SK-N-SH (cell line): ENCODE measurements at regions not wholly inside any gene's neighbourhood (a gene's known extent, or its start where the extent isn't known, plus 50 kb on each side); places are given as distances from the start of the nearest gene placed in this dataset.

Experiments
- CTCF ChIA-PET: fragments of 300-600, 350-600 bp; formaldehyde crosslinking; extraction: SDS; loops from one replicate; lab custom pipeline; 2021; lab: Yijun Ruan, JAX
- POLR2A ChIA-PET: fragments of 350-600 bp; sonication (Branson Sonifier 250); formaldehyde crosslinking; extraction: SDS; loops from one replicate; lab custom pipeline; 2020; ENCODE audit warnings: antibody characterized with exemption, inconsistent platforms; lab: Yijun Ruan, JAX
- DNase-seq: peaks from one replicate; pipeline ENCODE4 v3.0.0; 2012
- H2AFZ ChIP-seq: fragments of 200-600 bp; sonication (generic); 2 replicates; pipeline ENCODE4 v1.8.1; 2016; ENCODE audit warnings: antibody characterized with exemption, mild to moderate bottlenecking, low read depth
- H3F3A ChIP-seq: fragments of 200-600 bp; sonication (generic); replicated peaks from 2 replicates; pipeline ENCODE3; 2016; ENCODE audit warnings: antibody characterized with exemption, mild to moderate bottlenecking; ENCODE audit not compliant: insufficient read depth
- H3K27ac ChIP-seq, 2 experiments: fragments of 200-500 bp in 1 of 2; fragments of 200-600 bp in 1 of 2; sonication (Bioruptor generic) in 1 of 2; sonication (generic), shearing (Covaris generic) in 1 of 2; 2 replicates each; pipeline versions ENCODE4 v1.5.1 to v1.6.1; 2014 to 2016; ENCODE audit warnings: low read depth in 2 of 2, inconsistent platforms in 1 of 2, low read length in 1 of 2, mild to moderate bottlenecking in 1 of 2, mixed read lengths in 1 of 2
- H3K27me3 ChIP-seq: fragments of 200-600 bp; sonication (generic), shearing (Covaris generic); 2 replicates; pipeline ENCODE4 v1.6.1; 2016; ENCODE audit warnings: mixed run types; ENCODE audit not compliant: insufficient read depth
- H3K36me3 ChIP-seq, 2 experiments: fragments of 200-500 bp in 1 of 2; fragments of 200-600 bp in 1 of 2; sonication (Bioruptor generic) in 1 of 2; sonication (generic) in 1 of 2; replicated peaks in 1 of 2; 2 replicates each; pipeline versions ENCODE3 to v1.5.1; 2014 to 2016; ENCODE audit warnings: low read length in 1 of 2, mild to moderate bottlenecking in 1 of 2; ENCODE audit not compliant: insufficient read depth in 2 of 2, control insufficient read depth in 1 of 2
- H3K4me1 ChIP-seq, 2 experiments: fragments of 200-500 bp in 1 of 2; fragments of 200-600 bp in 1 of 2; sonication (Bioruptor generic) in 1 of 2; sonication (generic), shearing (Covaris generic) in 1 of 2; 2 replicates each; pipeline versions ENCODE4 v1.5.1 to v1.6.1; 2014 to 2016; ENCODE audit warnings: low read depth in 1 of 2, low read length in 1 of 2, mixed run types in 1 of 2; ENCODE audit not compliant: insufficient read depth in 2 of 2, control insufficient read depth in 1 of 2
- H3K4me2 ChIP-seq: fragments of 200-600 bp; sonication (generic), shearing (Covaris generic); 2 replicates; pipeline ENCODE4 v1.6.1; 2017; ENCODE audit warnings: mixed run types
- H3K4me3 ChIP-seq, 2 experiments: fragments of 200-500 bp in 1 of 2; fragments of 200-600 bp in 1 of 2; sonication (Bioruptor generic) in 1 of 2; sonication (generic), shearing (Covaris generic) in 1 of 2; 2 replicates each; pipeline versions ENCODE4 v1.5.1 to v1.8.1; 2014 to 2016; ENCODE audit warnings: low read depth in 2 of 2, inconsistent platforms in 1 of 2, low read length in 1 of 2, mild to moderate bottlenecking in 1 of 2, mixed read lengths in 1 of 2, moderate library complexity in 1 of 2
- H3K79me2 ChIP-seq: fragments of 200-600 bp; sonication (generic); 2 replicates; pipeline ENCODE4 v1.8.1; 2017; ENCODE audit warnings: mild to moderate bottlenecking; ENCODE audit not compliant: insufficient read depth
- H3K9ac ChIP-seq: fragments of 200-600 bp; sonication (generic); 2 replicates; pipeline ENCODE4 v1.6.1; 2017; ENCODE audit warnings: mixed run types
- H3K9me2 ChIP-seq: fragments of 200-600 bp; sonication (generic); 2 replicates; pipeline ENCODE4 v1.6.1; 2017; ENCODE audit warnings: mixed run types
- H3K9me3 ChIP-seq: fragments of 200-600 bp; sonication (generic); 2 replicates; pipeline ENCODE4 v1.6.1; 2017; ENCODE audit warnings: mixed run types, mild to moderate bottlenecking, moderate library complexity
- H4K20me1 ChIP-seq: fragments of 200-600 bp; sonication (generic); 2 replicates; pipeline ENCODE4 v1.6.1; 2017; ENCODE audit warnings: mild to moderate bottlenecking, mixed run types; ENCODE audit not compliant: insufficient read depth
- EP300 ChIP-seq, 2 experiments: IDR thresholded peaks; 2 replicates each; pipeline versions ENCODE4 v1.4.0 to v1.6.1; 2012; ENCODE audit warnings: borderline replicate concordance in 1 of 2, low read depth in 1 of 2, low read length in 1 of 2
- EZH2phosphoT487 ChIP-seq: fragments of 200-600 bp; sonication (generic); IDR thresholded peaks from 2 replicates; pipeline ENCODE4 v1.6.1; 2017; ENCODE audit warnings: low read depth, mixed run types, mild to moderate bottlenecking, antibody characterized with exemption, moderate library complexity, borderline replicate concordance
- GATA2 ChIP-seq: sonication (generic); formaldehyde crosslinking; IDR thresholded peaks from 2 replicates; pipeline ENCODE4 v1.5.0; 2020; ENCODE audit warnings: mild to moderate bottlenecking, missing genetic modification reagents
- MXI1 ChIP-seq: IDR thresholded peaks from 2 replicates; pipeline ENCODE4 v1.6.1; 2012; ENCODE audit warnings: mild to moderate bottlenecking, low read depth, low read length, improper control_type of control experiment
- NRF1 ChIP-seq: IDR thresholded peaks from 2 replicates; pipeline ENCODE4 v1.6.1; 2012; ENCODE audit warnings: low read depth, mild to moderate bottlenecking, low read length
- POLR2AphosphoS5 ChIP-seq: IDR thresholded peaks from 2 replicates; pipeline ENCODE4 v1.6.1; 2012; ENCODE audit warnings: low read depth, low read length
- RCOR1 ChIP-seq: fragments of 150-350 bp; IDR thresholded peaks from 2 replicates; pipeline ENCODE4 v1.6.1; 2017; ENCODE audit warnings: antibody characterized with exemption, low read length
- SMC3 ChIP-seq: IDR thresholded peaks from 2 replicates; pipeline ENCODE4 v1.6.1; 2012; ENCODE audit warnings: low read depth, low read length, improper control_type of control experiment
- TAF1 ChIP-seq: IDR thresholded peaks from 2 replicates; pipeline ENCODE4 v1.6.1; 2012; ENCODE audit warnings: low read depth, mild to moderate bottlenecking, low read length, moderate library complexity, borderline replicate concordance
- YY1 ChIP-seq: IDR thresholded peaks from 2 replicates; pipeline ENCODE4 v1.4.0; 2012; ENCODE audit warnings: low read depth, mild to moderate bottlenecking
- WGBS: methylation state at CpG from one replicate; pipeline ENCODE4 v1.1.6; 2017; ENCODE audit warnings: low lambda C conversion rate; 5-methylcytosine and 5-hydroxymethylcytosine counted together
- TF ChIP-seq, protein P1 (sequence below): IDR thresholded peaks from 2 replicates; pipeline ENCODE4 v1.4.0; 2012; ENCODE audit warnings: low read depth, borderline replicate concordance
- TF ChIP-seq, protein P2 (sequence below): fragments of 150-350 bp; IDR thresholded peaks from 2 replicates; pipeline ENCODE4 v1.6.1; 2017; ENCODE audit warnings: antibody characterized with exemption, low read length, low read depth, borderline replicate concordance
- TF ChIP-seq, protein P3 (sequence below): IDR thresholded peaks from 2 replicates; pipeline ENCODE4 v1.4.0; 2012; ENCODE audit warnings: low read depth
- TF ChIP-seq, protein P4 (sequence below): fragments of 200-600 bp; sonication (generic); IDR thresholded peaks from 2 replicates; pipeline ENCODE4 v1.6.1; 2017; ENCODE audit warnings: antibody characterized with exemption, mild to moderate bottlenecking, moderate library complexity
- TF ChIP-seq, protein P5 (sequence below): fragments of 150-350 bp; IDR thresholded peaks from 2 replicates; pipeline ENCODE4 v1.6.1; 2016; ENCODE audit warnings: mild to moderate bottlenecking, low read depth, low read length

DNA sequence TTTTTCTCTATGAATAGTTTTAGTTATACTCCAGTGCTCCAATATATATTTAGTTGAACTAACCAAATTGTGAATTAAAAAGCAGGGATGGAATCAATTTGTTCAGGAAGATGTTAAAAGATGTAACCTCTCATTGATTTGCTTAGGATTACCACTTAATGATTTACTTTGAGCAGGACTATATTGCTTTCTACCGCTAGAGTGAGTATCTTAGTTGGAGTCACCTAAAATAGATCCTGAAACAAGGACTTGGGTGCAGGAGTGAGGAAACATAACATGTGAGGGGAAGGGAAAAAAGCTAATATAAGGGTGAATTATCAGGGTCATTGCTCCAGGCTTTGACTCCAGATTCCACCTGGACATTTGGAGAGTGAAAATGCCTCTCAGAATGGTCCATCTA is 2277.4 kb upstream of the C9orf72 start:
- no peaks in the 10 kb centered on the region; the same call in 1 of the 2 replicates for H3K9me2 ChIP-seq
- H3F3A ChIP-seq = no peaks in the 10 kb centered on the region
- H3K9me3 ChIP-seq = no peaks in the 10 kb centered on the region
- no peaks in the 10 kb centered on the region for H3K79me2 ChIP-seq
- POLR2A ChIA-PET = no interaction called here
- no peaks in the 10 kb centered on the region for H3K27me3 ChIP-seq
- no peak overlapping the region for H2AFZ ChIP-seq
- no peaks in the 10 kb centered on the region for H3K4me1 ChIP-seq
- H3K4me3 ChIP-seq = no peak overlapping the region
- CTCF ChIA-PET = no interaction called here
- H4K20me1 ChIP-seq = no peaks in the 10 kb centered on the region
- no peaks in the 10 kb centered on the region for H3K36me3 ChIP-seq
- H3K27ac ChIP-seq = no peak overlapping the region
- H3K9ac ChIP-seq = no peak overlapping the region
- DNase-seq = no peak
- TF ChIP-seq, protein P1, sequence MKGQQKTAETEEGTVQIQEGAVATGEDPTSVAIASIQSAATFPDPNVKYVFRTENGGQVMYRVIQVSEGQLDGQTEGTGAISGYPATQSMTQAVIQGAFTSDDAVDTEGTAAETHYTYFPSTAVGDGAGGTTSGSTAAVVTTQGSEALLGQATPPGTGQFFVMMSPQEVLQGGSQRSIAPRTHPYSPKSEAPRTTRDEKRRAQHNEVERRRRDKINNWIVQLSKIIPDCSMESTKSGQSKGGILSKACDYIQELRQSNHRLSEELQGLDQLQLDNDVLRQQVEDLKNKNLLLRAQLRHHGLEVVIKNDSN = no peak
- no peak for TF ChIP-seq EZH2phosphoT487
- TF ChIP-seq RCOR1 = no peak
- TF ChIP-seq, protein P2, sequence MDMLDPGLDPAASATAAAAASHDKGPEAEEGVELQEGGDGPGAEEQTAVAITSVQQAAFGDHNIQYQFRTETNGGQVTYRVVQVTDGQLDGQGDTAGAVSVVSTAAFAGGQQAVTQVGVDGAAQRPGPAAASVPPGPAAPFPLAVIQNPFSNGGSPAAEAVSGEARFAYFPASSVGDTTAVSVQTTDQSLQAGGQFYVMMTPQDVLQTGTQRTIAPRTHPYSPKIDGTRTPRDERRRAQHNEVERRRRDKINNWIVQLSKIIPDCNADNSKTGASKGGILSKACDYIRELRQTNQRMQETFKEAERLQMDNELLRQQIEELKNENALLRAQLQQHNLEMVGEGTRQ = no peak
- WGBS = 88% methylated on average over 1 of the region's 1 CpG
- H3K4me2 ChIP-seq = no peak overlapping the region

DNA sequence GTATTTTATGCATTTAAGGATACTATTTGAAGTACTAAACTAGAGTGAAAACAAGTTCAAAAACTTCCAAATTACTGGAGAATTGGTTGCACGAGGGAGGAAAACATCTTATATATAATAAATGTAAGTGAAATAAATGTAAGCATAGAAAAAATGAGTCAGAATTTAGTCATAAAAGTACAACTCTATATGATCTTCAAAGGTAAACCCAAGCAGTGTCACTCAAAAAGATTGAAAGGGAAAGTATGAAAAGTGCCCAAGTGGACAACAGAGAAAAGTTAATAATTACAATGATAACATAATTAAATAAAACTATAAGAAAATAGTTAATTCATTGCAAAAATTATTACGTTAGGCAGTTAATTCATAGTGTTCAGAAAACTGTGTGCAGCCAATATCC is 2288.5 kb upstream of the C9orf72 start:
- Histone ChIP-seq H3F3A (no peaks in the 10 kb centered on the region), H4K20me1 (no peaks in the 10 kb centered on the region), H3K9me3 (no peaks in the 10 kb centered on the region), H3K9me2 (no peaks in the 10 kb centered on the region), H3K27ac (no peak overlapping the region), H3K27me3 (no peaks in the 10 kb centered on the region), H3K4me1 (no peaks in the 10 kb centered on the region), H2AFZ (0 out of 2 replicates have a peak overlapping the region, but pooled peaks have one; percentile 3), H3K4me2 (no peak overlapping the region), H3K9ac (no peak overlapping the region), H3K4me3 (no peak overlapping the region), H3K36me3 (no peaks in the 10 kb centered on the region), H3K79me2 (no peaks in the 10 kb centered on the region)
- TF ChIP-seq EP300 (IDR thresholded peaks at IDR 0.05; ENCODE audit: borderline replicate concordance in 1 of 2, low read depth in 1 of 2, low read length in 1 of 2) (no peak), POLR2AphosphoS5 (no peak), NRF1 (no peak), RCOR1 (no peak)
- TF ChIP-seq, protein P3, sequence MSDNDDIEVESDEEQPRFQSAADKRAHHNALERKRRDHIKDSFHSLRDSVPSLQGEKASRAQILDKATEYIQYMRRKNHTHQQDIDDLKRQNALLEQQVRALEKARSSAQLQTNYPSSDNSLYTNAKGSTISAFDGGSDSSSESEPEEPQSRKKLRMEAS = no peak
- ChIA-PET POLR2A (no interaction called here), CTCF (no interaction called here)
- DNase-seq = no peak
- WGBS = 75% methylated on average over 2 of the region's 2 CpGs

DNA sequence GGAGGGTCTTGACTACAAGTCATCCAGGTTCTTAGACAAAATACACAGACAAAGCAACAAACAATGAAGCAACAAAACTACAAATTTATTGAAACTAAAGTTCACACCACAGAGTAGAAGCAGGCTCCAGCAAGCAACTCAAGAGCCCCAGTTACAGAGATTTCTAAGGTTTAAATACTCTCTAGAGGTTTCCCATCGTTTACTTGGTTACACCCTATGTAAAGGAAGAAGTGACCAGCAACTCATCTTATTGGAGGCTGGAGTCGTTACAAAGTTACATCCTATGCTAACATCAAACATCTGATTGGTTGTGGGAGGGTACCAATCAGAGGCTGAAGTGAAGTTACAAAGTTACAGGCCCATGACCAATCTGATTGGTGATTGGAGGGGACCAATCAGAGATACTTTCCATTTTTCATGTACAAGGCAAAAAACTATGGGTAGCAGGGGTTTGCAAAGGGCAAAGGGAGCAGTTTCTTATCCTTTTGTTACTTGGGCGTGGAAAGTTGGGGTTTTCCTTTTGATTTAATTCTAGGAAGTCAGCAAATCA is 2292.6 kb upstream of the C9orf72 start:
- H3K27ac ChIP-seq = no peak overlapping the region
- H3K9me3 ChIP-seq = no peaks in the 10 kb centered on the region
- no peaks in the 10 kb centered on the region for H4K20me1 ChIP-seq
- H3K36me3 ChIP-seq = no peaks in the 10 kb centered on the region
- no peak overlapping the region for H3K4me2 ChIP-seq
- CTCF ChIA-PET = no interaction called here
- TF ChIP-seq, protein P2 = no peak
- TF ChIP-seq SMC3 (no peak), TAF1 (no peak), GATA2 (CRISPR knock-in tag) (no peak), EZH2phosphoT487 (no peak), YY1 (no peak), MXI1 (no peak)
- TF ChIP-seq, protein P4, sequence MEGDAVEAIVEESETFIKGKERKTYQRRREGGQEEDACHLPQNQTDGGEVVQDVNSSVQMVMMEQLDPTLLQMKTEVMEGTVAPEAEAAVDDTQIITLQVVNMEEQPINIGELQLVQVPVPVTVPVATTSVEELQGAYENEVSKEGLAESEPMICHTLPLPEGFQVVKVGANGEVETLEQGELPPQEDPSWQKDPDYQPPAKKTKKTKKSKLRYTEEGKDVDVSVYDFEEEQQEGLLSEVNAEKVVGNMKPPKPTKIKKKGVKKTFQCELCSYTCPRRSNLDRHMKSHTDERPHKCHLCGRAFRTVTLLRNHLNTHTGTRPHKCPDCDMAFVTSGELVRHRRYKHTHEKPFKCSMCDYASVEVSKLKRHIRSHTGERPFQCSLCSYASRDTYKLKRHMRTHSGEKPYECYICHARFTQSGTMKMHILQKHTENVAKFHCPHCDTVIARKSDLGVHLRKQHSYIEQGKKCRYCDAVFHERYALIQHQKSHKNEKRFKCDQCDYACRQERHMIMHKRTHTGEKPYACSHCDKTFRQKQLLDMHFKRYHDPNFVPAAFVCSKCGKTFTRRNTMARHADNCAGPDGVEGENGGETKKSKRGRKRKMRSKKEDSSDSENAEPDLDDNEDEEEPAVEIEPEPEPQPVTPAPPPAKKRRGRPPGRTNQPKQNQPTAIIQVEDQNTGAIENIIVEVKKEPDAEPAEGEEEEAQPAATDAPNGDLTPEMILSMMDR = no peak
- TF ChIP-seq, protein P5, sequence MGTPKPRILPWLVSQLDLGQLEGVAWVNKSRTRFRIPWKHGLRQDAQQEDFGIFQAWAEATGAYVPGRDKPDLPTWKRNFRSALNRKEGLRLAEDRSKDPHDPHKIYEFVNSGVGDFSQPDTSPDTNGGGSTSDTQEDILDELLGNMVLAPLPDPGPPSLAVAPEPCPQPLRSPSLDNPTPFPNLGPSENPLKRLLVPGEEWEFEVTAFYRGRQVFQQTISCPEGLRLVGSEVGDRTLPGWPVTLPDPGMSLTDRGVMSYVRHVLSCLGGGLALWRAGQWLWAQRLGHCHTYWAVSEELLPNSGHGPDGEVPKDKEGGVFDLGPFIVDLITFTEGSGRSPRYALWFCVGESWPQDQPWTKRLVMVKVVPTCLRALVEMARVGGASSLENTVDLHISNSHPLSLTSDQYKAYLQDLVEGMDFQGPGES = no peak
- H3K4me1 ChIP-seq = no peaks in the 10 kb centered on the region
- H3F3A ChIP-seq = peaks cover 3% of the 10 kb centered on the region
- H3K9ac ChIP-seq = no peak overlapping the region
- no peaks in the 10 kb centered on the region for H3K79me2 ChIP-seq
- peak overlapping the region; percentile 14; the same call in 1 of the 2 replicates for H2AFZ ChIP-seq
- H3K4me3 ChIP-seq = no peak overlapping the region
- POLR2A ChIA-PET = no interaction called here
- no peaks in the 10 kb centered on the region for H3K27me3 ChIP-seq
- WGBS = 59% methylated on average over 3 of the region's 3 CpGs
- DNase-seq = no peak
- H3K9me2 ChIP-seq = no peaks in the 10 kb centered on the region
